ENCODE measurements at regions not wholly inside any gene's neighbourhood (a gene's known extent, or its start where the extent isn't known, plus 50 kb on each side); places are given as distances from the start of the nearest gene placed in this dataset.

DNA sequence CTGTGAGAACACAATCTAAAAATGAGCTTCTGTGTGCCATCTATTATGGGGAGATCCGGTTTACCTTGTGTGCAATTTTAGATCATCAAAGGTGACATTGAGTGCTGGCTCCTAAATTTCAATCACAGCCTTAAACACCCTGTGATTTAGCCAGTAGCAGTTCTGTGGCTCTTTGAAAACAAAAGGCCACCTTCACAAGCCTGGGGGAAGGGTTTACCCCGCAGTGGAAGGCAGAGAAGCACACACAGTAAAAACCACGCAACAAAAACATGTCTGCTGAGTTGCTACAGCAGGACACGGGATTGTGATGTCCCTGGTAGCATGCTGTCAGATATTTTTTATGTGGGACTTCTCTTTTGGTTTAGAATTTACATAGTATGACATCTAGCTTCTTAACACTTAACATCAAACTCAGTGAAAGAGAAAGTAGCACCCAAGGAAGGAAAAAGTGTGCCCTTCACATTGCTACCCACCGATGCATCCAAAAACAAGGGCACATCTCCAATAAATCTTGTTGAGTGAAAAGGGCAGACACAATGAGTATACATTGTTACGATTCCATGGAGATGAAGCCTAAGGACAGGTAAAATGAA is 56.1 kb upstream of the RNF152 start:
- Histone ChIP-seq H3K18ac (ENCODE audit: low read depth, low read length) (peak overlapping the region; percentile 38; the same call in 1 of the 2 replicates), H3K36me3 (ENCODE audit: control insufficient read depth, insufficient read depth, low read length) (no peaks in the 10 kb centered on the region), H3K4me2 (ENCODE audit: low read depth, low read length) (peak overlapping the region; percentile 8; the same call in 1 of the 2 replicates), H3K79me1 (ENCODE audit: low read depth in 1 of 2, low read length in 2 of 2) (no peaks in the 10 kb centered on the region), H3K23ac (ENCODE audit: low read depth, low read length) (peak overlapping the region; percentile 64; the same call in 1 of the 2 replicates), H3K56ac (ENCODE audit: extremely low read depth, insufficient read depth, low read length) (no peak overlapping the region), H4K91ac (ENCODE audit: insufficient read depth, low read depth, low read length) (peak overlapping the region; percentile 81), H2BK5ac (ENCODE audit: low read depth, low read length, poor library complexity, severe bottlenecking) (peak overlapping the region; percentile 50), H3K9me1 (ENCODE audit: insufficient read depth, low read length) (peaks cover 22% of the 10 kb centered on the region), H2AFZ (replicated peaks; ENCODE audit: low read length, poor library complexity) (peak overlapping the region; percentile 66), H3K14ac (replicated peaks; ENCODE audit: low read depth, low read length) (peak overlapping the region; percentile 17; the same call in 1 of the 2 replicates), H3K9ac (ENCODE audit: low read depth, low read length) (peak overlapping the region; percentile 6; the same call in 1 of the 2 replicates), H3K4ac (ENCODE audit: low read depth, low read length) (peak overlapping the region; percentile 47), H3K4me1 (ENCODE audit: control insufficient read depth, insufficient read depth, low read length) (peaks cover 22% of the 10 kb centered on the region), H2BK20ac (ENCODE audit: low read depth, low read length) (peak overlapping the region; percentile 72), H3K9me3 (ENCODE audit: control insufficient read depth, insufficient read depth, low read length) (no peaks in the 10 kb centered on the region), H4K5ac (ENCODE audit: low read depth, low read length) (peak overlapping the region; percentile 2; the same call in 1 of the 2 replicates), H2BK15ac (ENCODE audit: low read depth, low read length) (peak overlapping the region; percentile 71; the same call in 2 of the 3 replicates), H2AK5ac (ENCODE audit: low read depth, low read length) (peak overlapping the region; percentile 57; the same call in 1 of the 2 replicates), H3K27me3 (ENCODE audit: control insufficient read depth, insufficient read depth, low read length) (no peaks in the 10 kb centered on the region), H2BK120ac (ENCODE audit: low read depth, low read length) (peak overlapping the region; percentile 74), H3K27ac (ENCODE audit: insufficient read depth, low read length) (no peak overlapping the region), H4K20me1 (ENCODE audit: insufficient read depth, low read length) (no peaks in the 10 kb centered on the region), H4K8ac (ENCODE audit: low read depth in 2 of 2, low read length in 2 of 2) (peak overlapping the region in 1 of 2 experiments; percentile 78; a peak in 3 of 4 replicates), H2AK9ac (replicated peaks; ENCODE audit: low read depth, low read length, poor library complexity) (no peak overlapping the region), H3K4me3 (ENCODE audit: insufficient read depth, low read depth, low read length) (no peak overlapping the region)
- ChIA-PET CTCF (interaction anchor here (1.2 kb wide), 1 partner anchor 9 kb away, joined by 4 read pairs; no protein-coding TSS in a partner anchor), POLR2A (ENCODE audit: unreplicated experiment) (interaction anchor here (1.0 kb wide), 1 partner anchor 15 kb away, joined by 3 read pairs; no protein-coding TSS in a partner anchor)
- WGBS, 2 experiments (ENCODE audit: extremely low coverage in 2 of 2, insufficient read length in 1 of 2) = 80% methylated on average over 1 of the region's 6 CpGs; no CpG with 5 or more reads in 1 of the 2 experiments
- TF ChIP-seq NFE2L2 (IDR thresholded peaks at IDR 0.05; ENCODE audit: low read depth, low read length) (no peak), FOS (IDR thresholded peaks at IDR 0.05; ENCODE audit: low read depth, low read length) (no peak), CEBPB (IDR thresholded peaks at IDR 0.05; ENCODE audit: low read depth, low read length) (no peak)
- no peak for ATAC-seq (ENCODE audit: low read depth)
- no TSS peak for BruUV-seq (replicated peaks)
- in situ Hi-C loops (cut with MboI; ENCODE audit: low sequenced_read_pairs) = no loop called here
- DNase-seq = no peak
- dilution Hi-C loops (cut with HindIII; ENCODE audit: low sequenced_read_pairs, unreplicated experiment) = no loop called here
- intact Hi-C loops (cut with micrococcal nuclease) = no loop called here

All from IMR-90 (cell line).